B cell (primary cell): ENCODE measurements at regions not wholly inside any gene's neighbourhood (a gene's known extent, or its start where the extent isn't known, plus 50 kb on each side); places are given as distances from the start of the nearest gene placed in this dataset.

Experiments used
- ATAC-seq: fragments of 200-7000 bp; cut with Tn5 transposase; one replicate; pipeline ENCODE4 v1.10.0; 2021; ENCODE audit warnings: low read depth, mild to moderate bottlenecking, moderate number of reproducible peaks, moderate library complexity
- CTCF ChIA-PET: fragments of 350-600 bp; sonication (Branson Sonifier 250); formaldehyde crosslinking; loops from one replicate; lab custom pipeline; 2021; ENCODE audit warnings: antibody characterized with exemption, inconsistent platforms; lab: Charles Lee
- POLR2A ChIA-PET: fragments of 350-600 bp; sonication (Branson Sonifier 250); formaldehyde crosslinking; loops from one replicate; lab custom pipeline; 2021; ENCODE audit warnings: antibody characterized with exemption; lab: Charles Lee
- DNase-seq: peaks from one replicate; pipeline ENCODE4 v3.0.0; 2013
- H2AFZ ChIP-seq: 2 replicates; pipeline ENCODE4 v1.6.1; 2012; ENCODE audit warnings: mild to moderate bottlenecking, low read depth, low read length; ENCODE audit not compliant: insufficient read depth, poor library complexity, severe bottlenecking
- H3K27ac ChIP-seq, 2 donors: 1 replicate in 1 of 2; 2 replicates in 1 of 2; pipeline ENCODE4 v1.5.1; 2012 to 2013; ENCODE audit warnings: low read length in 2 of 2, mild to moderate bottlenecking in 2 of 2, moderate library complexity in 1 of 2
- H3K27me3 ChIP-seq, 4 experiments: fragments of 200-600 bp in 1 of 4; sonication (generic) in 1 of 4; replicated peaks in 1 of 4; 1 replicate in 2 of 4; 2 replicates in 2 of 4; pipeline versions ENCODE4 v1.6.1 to v1.7.0; 2013 to 2016; ENCODE audit warnings: low read length in 3 of 4, mild to moderate bottlenecking in 2 of 4, mixed read lengths in 1 of 4, moderate library complexity in 1 of 4; ENCODE audit not compliant: insufficient read depth in 4 of 4, control insufficient read depth in 3 of 4; ENCODE audit errors: control extremely low read depth in 1 of 4
- H3K36me3 ChIP-seq, 2 experiments: replicated peaks in 1 of 2; 1 replicate in 1 of 2; 2 replicates in 1 of 2; pipeline versions ENCODE4 v1.6.1 to v1.7.1; 2013; ENCODE audit warnings: low read length in 1 of 2; ENCODE audit not compliant: insufficient read depth in 2 of 2, control insufficient read depth in 1 of 2; ENCODE audit errors: control extremely low read depth in 1 of 2, extremely low read depth in 1 of 2
- H3K4me1 ChIP-seq, 2 donors: fragments of 200-600 bp in 1 of 2; sonication (generic) in 1 of 2; 1 replicate in 1 of 2; 2 replicates in 1 of 2; pipeline versions ENCODE4 v1.5.1 to v1.6.1; 2013 to 2017; ENCODE audit warnings: low read length in 2 of 2; ENCODE audit not compliant: control insufficient read depth in 2 of 2, insufficient read depth in 2 of 2
- H3K4me2 ChIP-seq: replicated peaks from 2 replicates; pipeline ENCODE3; 2012; ENCODE audit warnings: mild to moderate bottlenecking, low read depth, low read length; ENCODE audit not compliant: poor library complexity, severe bottlenecking
- H3K4me3 ChIP-seq, 5 experiments: fragments of 200-600 bp in 1 of 5; sonication (generic) in 1 of 5; 1 replicate in 3 of 5; 2 replicates in 2 of 5; pipeline versions ENCODE4 v1.5.1 to v1.7.0; 2011 to 2016; ENCODE audit warnings: low read length in 4 of 5, mild to moderate bottlenecking in 4 of 5, low read depth in 2 of 5, control low read depth in 1 of 5, moderate library complexity in 1 of 5; ENCODE audit not compliant: insufficient read depth in 1 of 5; ENCODE audit errors: control extremely low read depth in 1 of 5, extremely low read depth in 1 of 5
- H3K79me2 ChIP-seq: fragments of 200-600 bp; sonication (generic); one replicate; pipeline ENCODE4 v1.6.0; 2016; ENCODE audit warnings: low read length; ENCODE audit not compliant: control insufficient read depth, insufficient read depth
- H3K9ac ChIP-seq: fragments of 200-600 bp; sonication (generic); 2 replicates; pipeline ENCODE4 v1.6.1; 2017; ENCODE audit warnings: mild to moderate bottlenecking, low read length, moderate library complexity
- H3K9me3 ChIP-seq, 3 donors: one replicate each; pipeline versions ENCODE4 v1.6.1 to v1.7.1; 2013; ENCODE audit warnings: low read length in 2 of 3; ENCODE audit not compliant: control insufficient read depth in 2 of 3, insufficient read depth in 1 of 3; ENCODE audit errors: control extremely low read depth in 1 of 3
- H4K20me1 ChIP-seq: 2 replicates; pipeline ENCODE4 v1.6.0; 2012; ENCODE audit warnings: mild to moderate bottlenecking, low read length; ENCODE audit not compliant: insufficient read depth, control insufficient read depth, poor library complexity, severe bottlenecking
- H3K27ac Mint-ChIP-seq: one replicate; pipeline ENCODE4 v1.8.0; 2021; ENCODE audit warnings: mixed read lengths
- H3K27me3 Mint-ChIP-seq: one replicate; pipeline ENCODE4 v1.8.0; 2021; ENCODE audit warnings: mixed read lengths
- H3K4me1 Mint-ChIP-seq: one replicate; pipeline ENCODE4 v1.8.0; 2021; ENCODE audit warnings: mixed read lengths
- H3K4me3 Mint-ChIP-seq: one replicate; pipeline ENCODE4 v1.8.0; 2021; ENCODE audit warnings: mixed read lengths
- H3K9me3 Mint-ChIP-seq: one replicate; pipeline ENCODE4 v1.8.0; 2022; ENCODE audit warnings: mixed read lengths; ENCODE audit not compliant: insufficient read depth
- CTCF ChIP-seq: fragments of 200-600 bp; IDR thresholded peaks from one replicate; pipeline ENCODE4 v1.8.0; 2022; ENCODE audit warnings: antibody characterized with exemption, mild to moderate bottlenecking
- EZH2 ChIP-seq: IDR thresholded peaks from 2 replicates; pipeline ENCODE4 v1.6.1; 2012; ENCODE audit warnings: borderline replicate concordance, low read depth, mild to moderate bottlenecking, moderate library complexity, low read length; ENCODE audit not compliant: insufficient read depth, poor library complexity, severe bottlenecking
- WGBS: methylation state at CpG from one replicate; pipeline ENCODE4 v1.1.5; 2013; ENCODE audit warnings: missing lambda C conversion rate; ENCODE audit not compliant: insufficient coverage; 5-methylcytosine and 5-hydroxymethylcytosine counted together
- intact Hi-C: fragments of 100-400 bp; cut with micrococcal nuclease; formaldehyde crosslinking; loops from one replicate; pipeline ENCODE4 v1.10.0; 2022

DNA sequence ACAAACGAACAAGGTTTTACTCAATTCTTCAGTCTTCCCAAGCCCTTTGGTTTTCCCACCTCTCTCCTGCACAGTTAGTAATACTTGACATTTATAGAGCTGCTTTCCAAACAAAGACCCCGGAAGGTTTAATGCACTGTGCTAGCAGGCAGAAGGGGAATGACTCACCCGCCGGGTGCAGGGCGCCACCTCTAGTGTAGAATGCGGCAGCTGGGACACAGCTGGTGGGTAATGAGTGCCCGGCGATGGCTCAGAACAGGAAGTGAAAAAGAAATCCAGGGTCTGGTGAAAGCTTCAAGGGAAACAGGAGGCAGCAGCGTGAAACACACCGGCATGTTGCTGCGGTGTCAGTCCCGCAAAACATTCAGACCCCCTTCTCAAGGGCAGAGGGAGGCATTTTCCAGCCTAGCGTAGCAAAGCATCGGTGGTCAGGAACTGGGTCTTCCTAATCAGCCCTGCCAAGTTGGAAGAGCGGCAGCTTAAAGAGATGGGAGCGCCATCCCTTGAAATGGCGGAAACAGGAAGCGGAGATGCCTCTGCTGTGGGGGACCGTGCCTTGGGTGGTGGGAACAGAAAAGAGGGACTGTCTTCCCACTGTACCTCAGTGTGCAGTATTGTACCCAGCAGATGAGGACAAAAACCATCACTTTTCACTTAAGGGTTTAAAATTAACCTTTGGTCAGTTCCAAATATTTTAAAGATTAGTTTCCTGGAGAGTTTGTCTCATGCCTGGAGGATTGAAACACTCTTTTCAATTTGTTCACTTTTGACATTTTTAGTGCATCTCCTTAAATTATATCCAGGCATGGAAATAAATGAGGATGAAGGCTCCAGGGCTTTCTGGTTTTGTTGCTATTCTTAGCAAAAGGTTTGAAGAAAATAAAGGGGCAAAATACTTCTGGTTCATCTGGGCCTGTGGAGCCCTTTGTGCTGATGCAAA lies 160.7 kb upstream of the MCTP2 start:
- H3K36me3 ChIP-seq, result no peaks in the 10 kb centered on the region
- DNase-seq, result no peak
- no peak overlapping the region for H3K27ac ChIP-seq
- H3K9me3 ChIP-seq, result peaks cover 0 to 3% (median 0%) of the 10 kb centered on the region in 3 donors
- H3K27me3 ChIP-seq, result peaks cover 0 to 3% (median 0%) of the 10 kb centered on the region in 4 experiments
- no peaks in the 10 kb centered on the region for H4K20me1 ChIP-seq
- CTCF ChIA-PET, result no interaction called here
- Mint-ChIP-seq H3K9me3 (peaks cover 7% of the 10 kb centered on the region), H3K4me1 (no peaks in the 10 kb centered on the region), H3K27me3 (peaks cover 11% of the 10 kb centered on the region), H3K4me3 (no peak overlapping the region), H3K27ac (no peak overlapping the region)
- H3K79me2 ChIP-seq, result no peaks in the 10 kb centered on the region
- H3K4me1 ChIP-seq, result no peaks in the 10 kb centered on the region
- TF ChIP-seq CTCF, result no peak
- TF ChIP-seq EZH2, result no peak
- no peak overlapping the region for H3K4me2 ChIP-seq
- H3K9ac ChIP-seq, result no peak overlapping the region
- POLR2A ChIA-PET, result no interaction called here
- H3K4me3 ChIP-seq, result no peak overlapping the region
- intact Hi-C loops, result no loop called here
- WGBS, result 79% methylated on average over 17 of the region's 19 CpGs
- no peak for ATAC-seq
- H2AFZ ChIP-seq, result no peak overlapping the region

DNA sequence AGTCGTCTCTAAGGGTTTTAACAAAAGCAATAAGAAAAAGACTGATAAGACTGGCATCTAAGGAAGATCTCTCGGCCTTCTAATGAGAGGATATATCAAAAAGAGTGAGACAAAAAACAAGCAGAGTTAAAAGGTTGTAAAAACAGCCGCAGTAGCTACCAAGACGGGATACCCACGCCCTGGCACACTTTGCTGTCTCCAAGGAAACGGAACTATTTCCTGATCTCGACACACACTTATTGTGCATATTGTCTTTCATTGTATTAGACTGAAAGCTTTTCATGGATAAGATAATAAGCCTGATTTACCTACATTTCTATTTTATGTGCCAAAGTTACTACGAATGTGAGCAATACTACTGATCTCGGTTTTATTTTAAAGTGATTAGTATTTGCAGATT lies 161.5 kb upstream of the MCTP2 start:
- Histone ChIP-seq H4K20me1 (no peaks in the 10 kb centered on the region), H3K36me3 (no peaks in the 10 kb centered on the region), H3K4me2 (no peak overlapping the region), H3K9ac (no peak overlapping the region), H3K4me3 (no peak overlapping the region), H3K27me3 (peaks cover 0 to 3% (median 0%) of the 10 kb centered on the region in 4 experiments), H3K79me2 (no peaks in the 10 kb centered on the region), H3K9me3 (peaks cover 0 to 3% (median 0%) of the 10 kb centered on the region in 3 donors), H3K4me1 (no peaks in the 10 kb centered on the region), H2AFZ (no peak overlapping the region), H3K27ac (no peak overlapping the region)
- ChIA-PET CTCF (no interaction called here), POLR2A (no interaction called here)
- Mint-ChIP-seq H3K27me3 (peaks cover 15% of the 10 kb centered on the region), H3K27ac (no peak overlapping the region), H3K9me3 (peaks cover 7% of the 10 kb centered on the region), H3K4me1 (no peaks in the 10 kb centered on the region), H3K4me3 (no peak overlapping the region)
- TF ChIP-seq EZH2 (no peak), CTCF (no peak)
- ATAC-seq (no peak), DNase-seq (no peak)
- intact Hi-C loops, result no loop called here
- WGBS, result no CpG with 5 or more reads among the region's 9 CpGs
